GM23248 (cell line): ENCODE measurements at regions not wholly inside any gene's neighbourhood (a gene's known extent, or its start where the extent isn't known, plus 50 kb on each side); places are given as distances from the start of the nearest gene placed in this dataset.

ENCODE experiments used
- DNase-seq: peaks from one replicate; pipeline ENCODE4 v3.0.0-alpha.2; 2015
- H2AFZ ChIP-seq: fragments of 200-600 bp; sonication (generic); 2 replicates; pipeline ENCODE4 v1.6.1; 2016; ENCODE audit warnings: antibody characterized with exemption
- H3F3A ChIP-seq: fragments of 200-600 bp; sonication (generic); 2 replicates; pipeline ENCODE4 v1.6.1; 2016; ENCODE audit warnings: mild to moderate bottlenecking, antibody characterized with exemption, mixed run types; ENCODE audit not compliant: insufficient read depth
- H3K27ac ChIP-seq: fragments of 200-600 bp; sonication (generic); 2 replicates; pipeline ENCODE4 v1.5.1; 2016; ENCODE audit warnings: mild to moderate bottlenecking
- H3K27me3 ChIP-seq: fragments of 200-600 bp; sonication (generic); replicated peaks from 2 replicates; pipeline ENCODE4 v1.6.1; 2016; ENCODE audit warnings: mild to moderate bottlenecking; ENCODE audit not compliant: insufficient read depth
- H3K36me3 ChIP-seq: fragments of 200-600 bp; sonication (generic); 2 replicates; pipeline ENCODE4 v1.6.1; 2016; ENCODE audit warnings: low read depth, mild to moderate bottlenecking
- H3K4me1 ChIP-seq: fragments of 200-600 bp; sonication (generic); 2 replicates; pipeline ENCODE4 v1.6.1; 2016; ENCODE audit warnings: mild to moderate bottlenecking; ENCODE audit not compliant: insufficient read depth
- H3K4me2 ChIP-seq: fragments of 200-600 bp; sonication (generic); one replicate; pipeline ENCODE4 v1.6.1; 2016; ENCODE audit warnings: mild to moderate bottlenecking; ENCODE audit not compliant: unreplicated experiment
- H3K4me3 ChIP-seq: fragments of 200-600 bp; sonication (generic); 2 replicates; pipeline ENCODE4 v1.5.1; 2016; ENCODE audit warnings: mild to moderate bottlenecking
- H3K79me2 ChIP-seq: fragments of 200-600 bp; sonication (generic); 2 replicates; pipeline ENCODE4 v1.6.1; 2016; ENCODE audit warnings: mild to moderate bottlenecking; ENCODE audit not compliant: insufficient read depth
- H3K9ac ChIP-seq: fragments of 200-600 bp; sonication (generic); 2 replicates; pipeline ENCODE4 v1.6.1; 2016; ENCODE audit warnings: mild to moderate bottlenecking
- H3K9me2 ChIP-seq: fragments of 200-600 bp; sonication (generic); 2 replicates; pipeline ENCODE4 v1.6.1; 2016; ENCODE audit warnings: mixed run types, mild to moderate bottlenecking, moderate library complexity; ENCODE audit not compliant: insufficient read depth
- H3K9me3 ChIP-seq: fragments of 200-600 bp; sonication (generic); one replicate; pipeline ENCODE4 v1.6.1; 2017; ENCODE audit warnings: low read depth
- H4K20me1 ChIP-seq: fragments of 200-600 bp; sonication (generic); 2 replicates; pipeline ENCODE4 v1.6.0; 2016; ENCODE audit not compliant: insufficient read depth
- EZH2 ChIP-seq: fragments of 200-600 bp; sonication (generic); IDR thresholded peaks from 2 replicates; pipeline ENCODE4 v1.6.1; 2018; ENCODE audit warnings: antibody characterized with exemption, mild to moderate bottlenecking; ENCODE audit not compliant: insufficient read depth, poor library complexity, severe bottlenecking
- EZH2phosphoT487 ChIP-seq: fragments of 200-600 bp; sonication (generic); IDR thresholded peaks from 2 replicates; pipeline ENCODE4 v1.6.1; 2018; ENCODE audit warnings: antibody characterized with exemption, moderate library complexity, mild to moderate bottlenecking, low read depth; ENCODE audit not compliant: insufficient read depth
- WGBS, 2 experiments: methylation state at CpG; one replicate each; pipeline ENCODE4 v1.1.6; 2015 to 2017; ENCODE audit warnings: low lambda C conversion rate in 2 of 2, low coverage in 1 of 2; ENCODE audit errors: missing lambda C conversion rate in 2 of 2; 5-methylcytosine and 5-hydroxymethylcytosine counted together
- in situ Hi-C: fragments of 300-500 bp; cut with MboI; formaldehyde crosslinking; loops from 2 replicates; pipeline ENCODE4 v1.15.0; 2020

- WGBS, 2 experiments, result 21 to 28% methylated on average over 7 of the region's 7 CpGs
- no peak overlapping the region for H2AFZ ChIP-seq
- H3K4me3 ChIP-seq, result no peak overlapping the region
- no peaks in the 10 kb centered on the region for H3K9me3 ChIP-seq
- no peaks in the 10 kb centered on the region for H3F3A ChIP-seq
- no peak overlapping the region for H3K27ac ChIP-seq
- no peaks in the 10 kb centered on the region for H3K27me3 ChIP-seq
- no peaks in the 10 kb centered on the region for H3K4me1 ChIP-seq
- H3K9me2 ChIP-seq, result no peaks in the 10 kb centered on the region
- H3K36me3 ChIP-seq, result no peaks in the 10 kb centered on the region
- H4K20me1 ChIP-seq, result no peaks in the 10 kb centered on the region
- H3K79me2 ChIP-seq, result no peaks in the 10 kb centered on the region
- no peak overlapping the region for H3K4me2 ChIP-seq
- in situ Hi-C loops, result no loop called here
- no peak for TF ChIP-seq EZH2phosphoT487
- no peak for TF ChIP-seq EZH2
- no peak for DNase-seq
- H3K9ac ChIP-seq, result no peak overlapping the region
Measured at GRCh38 chr10:80896959-80897358, 359.3 kb downstream of the SH2D4B start.

- Histone ChIP-seq H3K27ac (no peak overlapping the region), H3K9me3 (no peaks in the 10 kb centered on the region), H3K4me2 (no peak overlapping the region), H3F3A (no peaks in the 10 kb centered on the region), H3K36me3 (no peaks in the 10 kb centered on the region), H3K9me2 (no peaks in the 10 kb centered on the region), H3K4me1 (no peaks in the 10 kb centered on the region), H3K79me2 (no peaks in the 10 kb centered on the region), H3K4me3 (no peak overlapping the region), H3K9ac (no peak overlapping the region), H4K20me1 (no peaks in the 10 kb centered on the region), H3K27me3 (no peaks in the 10 kb centered on the region), H2AFZ (no peak overlapping the region)
- TF ChIP-seq EZH2 (no peak), EZH2phosphoT487 (no peak)
- 24 to 56% methylated on average over 1 of the region's 1 CpG for WGBS, 2 experiments
- no peak for DNase-seq
- in situ Hi-C loops, result loop anchor here (25.0 kb wide), 1 partner anchor 463 kb away; no protein-coding TSS in a partner anchor
Measured at GRCh38 chr10:80900661-80901060, 363.0 kb downstream of the SH2D4B start.

- Histone ChIP-seq H3K36me3 (no peaks in the 10 kb centered on the region), H4K20me1 (no peaks in the 10 kb centered on the region), H3K27me3 (no peaks in the 10 kb centered on the region), H3K27ac (no peak overlapping the region), H3K4me3 (no peak overlapping the region), H3K4me1 (no peaks in the 10 kb centered on the region), H3K9me3 (no peaks in the 10 kb centered on the region), H3K4me2 (no peak overlapping the region), H2AFZ (no peak overlapping the region), H3K9me2 (no peaks in the 10 kb centered on the region), H3K9ac (no peak overlapping the region), H3F3A (no peaks in the 10 kb centered on the region), H3K79me2 (no peaks in the 10 kb centered on the region)
- no peak for DNase-seq
- in situ Hi-C loops, result loop anchor here (25.0 kb wide), 1 partner anchor 471 kb away; no protein-coding TSS in a partner anchor
- WGBS, 2 experiments, result 9 to 11% methylated on average over 6 of the region's 6 CpGs
- TF ChIP-seq EZH2, result no peak
Measured at GRCh38 chr10:80908611-80909010, 370.9 kb downstream of the SH2D4B start.

GRCh38 chr10:80909254-80909653, 371.6 kb downstream of the SH2D4B start:
- Histone ChIP-seq H3K9ac (no peak overlapping the region), H3K27me3 (no peaks in the 10 kb centered on the region), H3K9me3 (no peaks in the 10 kb centered on the region), H3K4me2 (no peak overlapping the region), H3K9me2 (no peaks in the 10 kb centered on the region), H3K79me2 (no peaks in the 10 kb centered on the region), H4K20me1 (no peaks in the 10 kb centered on the region), H3F3A (no peaks in the 10 kb centered on the region), H3K36me3 (no peaks in the 10 kb centered on the region), H2AFZ (no peak overlapping the region), H3K4me3 (no peak overlapping the region), H3K27ac (no peak overlapping the region), H3K4me1 (no peaks in the 10 kb centered on the region)
- DNase-seq, result no peak
- TF ChIP-seq EZH2, result no peak
- TF ChIP-seq EZH2phosphoT487, result no peak
- in situ Hi-C loops, result loop anchor here (25.0 kb wide), 1 partner anchor 472 kb away; no protein-coding TSS in a partner anchor
- WGBS, 2 experiments, result 19 to 22% methylated on average over 5 of the region's 5 CpGs

- Histone ChIP-seq H3K4me3 (no peak overlapping the region), H3K27ac (no peak overlapping the region), H4K20me1 (no peaks in the 10 kb centered on the region), H3K9me3 (no peaks in the 10 kb centered on the region), H3K36me3 (no peaks in the 10 kb centered on the region), H3F3A (no peaks in the 10 kb centered on the region), H3K27me3 (no peaks in the 10 kb centered on the region), H3K4me1 (no peaks in the 10 kb centered on the region), H3K9ac (no peak overlapping the region), H2AFZ (no peak overlapping the region), H3K4me2 (no peak overlapping the region), H3K9me2 (no peaks in the 10 kb centered on the region), H3K79me2 (no peaks in the 10 kb centered on the region)
- TF ChIP-seq EZH2 (no peak), EZH2phosphoT487 (no peak)
- DNase-seq, result no peak
- in situ Hi-C loops, result loop anchor here (25.0 kb wide), 1 partner anchor 480 kb away; no protein-coding TSS in a partner anchor
- 2 to 4% methylated on average over 5 of the region's 5 CpGs for WGBS, 2 experiments
Measured at GRCh38 chr10:80917636-80918035, 379.9 kb downstream of the SH2D4B start.
